ENCODE measurements at regions not wholly inside any gene's neighbourhood (a gene's known extent, or its start where the extent isn't known, plus 50 kb on each side); places are given as distances from the start of the nearest gene placed in this dataset.

- TF ChIP-seq CBX3 (IDR thresholded peaks at IDR 0.05; ENCODE audit: borderline replicate concordance, low read depth) (no peak), SUZ12 (IDR thresholded peaks at IDR 0.05; ENCODE audit: unreplicated experiment) (no peak), ZBTB33 (IDR thresholded peaks at IDR 0.05) (no peak), CTCF (IDR thresholded peaks at IDR 0.05 in 2 of 3, conservative IDR thresholded peaks at IDR 0.05 in 1 of 3; ENCODE audit: control insufficient read depth in 2 of 3, extremely low read depth in 1 of 3, insufficient read depth in 1 of 3, low read depth in 3 of 3, low read length in 3 of 3) (no peak), POLR2A (IDR thresholded peaks at IDR 0.05; ENCODE audit: low read depth, low read length) (no peak), HDGF (IDR thresholded peaks at IDR 0.05) (no peak), EZH2 (IDR thresholded peaks at IDR 0.05; ENCODE audit: borderline replicate concordance, control insufficient read depth, low read depth, low read length) (no peak), ASH2L (IDR thresholded peaks at IDR 0.05; ENCODE audit: borderline replicate concordance, low read depth) (no peak), E2F4 (IDR thresholded peaks at IDR 0.05; ENCODE audit: low read depth, low read length) (no peak), SREBF1 (IDR thresholded peaks at IDR 0.05; ENCODE audit: low read length) (no peak)
- TF ChIP-seq, protein P1, sequence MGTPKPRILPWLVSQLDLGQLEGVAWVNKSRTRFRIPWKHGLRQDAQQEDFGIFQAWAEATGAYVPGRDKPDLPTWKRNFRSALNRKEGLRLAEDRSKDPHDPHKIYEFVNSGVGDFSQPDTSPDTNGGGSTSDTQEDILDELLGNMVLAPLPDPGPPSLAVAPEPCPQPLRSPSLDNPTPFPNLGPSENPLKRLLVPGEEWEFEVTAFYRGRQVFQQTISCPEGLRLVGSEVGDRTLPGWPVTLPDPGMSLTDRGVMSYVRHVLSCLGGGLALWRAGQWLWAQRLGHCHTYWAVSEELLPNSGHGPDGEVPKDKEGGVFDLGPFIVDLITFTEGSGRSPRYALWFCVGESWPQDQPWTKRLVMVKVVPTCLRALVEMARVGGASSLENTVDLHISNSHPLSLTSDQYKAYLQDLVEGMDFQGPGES (IDR thresholded peaks at IDR 0.05), result no peak
- TF ChIP-seq, protein P2, sequence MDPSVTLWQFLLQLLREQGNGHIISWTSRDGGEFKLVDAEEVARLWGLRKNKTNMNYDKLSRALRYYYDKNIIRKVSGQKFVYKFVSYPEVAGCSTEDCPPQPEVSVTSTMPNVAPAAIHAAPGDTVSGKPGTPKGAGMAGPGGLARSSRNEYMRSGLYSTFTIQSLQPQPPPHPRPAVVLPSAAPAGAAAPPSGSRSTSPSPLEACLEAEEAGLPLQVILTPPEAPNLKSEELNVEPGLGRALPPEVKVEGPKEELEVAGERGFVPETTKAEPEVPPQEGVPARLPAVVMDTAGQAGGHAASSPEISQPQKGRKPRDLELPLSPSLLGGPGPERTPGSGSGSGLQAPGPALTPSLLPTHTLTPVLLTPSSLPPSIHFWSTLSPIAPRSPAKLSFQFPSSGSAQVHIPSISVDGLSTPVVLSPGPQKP (IDR thresholded peaks at IDR 0.05; ENCODE audit: low read depth, low read length), result no peak
- TF ChIP-seq, protein P3, sequence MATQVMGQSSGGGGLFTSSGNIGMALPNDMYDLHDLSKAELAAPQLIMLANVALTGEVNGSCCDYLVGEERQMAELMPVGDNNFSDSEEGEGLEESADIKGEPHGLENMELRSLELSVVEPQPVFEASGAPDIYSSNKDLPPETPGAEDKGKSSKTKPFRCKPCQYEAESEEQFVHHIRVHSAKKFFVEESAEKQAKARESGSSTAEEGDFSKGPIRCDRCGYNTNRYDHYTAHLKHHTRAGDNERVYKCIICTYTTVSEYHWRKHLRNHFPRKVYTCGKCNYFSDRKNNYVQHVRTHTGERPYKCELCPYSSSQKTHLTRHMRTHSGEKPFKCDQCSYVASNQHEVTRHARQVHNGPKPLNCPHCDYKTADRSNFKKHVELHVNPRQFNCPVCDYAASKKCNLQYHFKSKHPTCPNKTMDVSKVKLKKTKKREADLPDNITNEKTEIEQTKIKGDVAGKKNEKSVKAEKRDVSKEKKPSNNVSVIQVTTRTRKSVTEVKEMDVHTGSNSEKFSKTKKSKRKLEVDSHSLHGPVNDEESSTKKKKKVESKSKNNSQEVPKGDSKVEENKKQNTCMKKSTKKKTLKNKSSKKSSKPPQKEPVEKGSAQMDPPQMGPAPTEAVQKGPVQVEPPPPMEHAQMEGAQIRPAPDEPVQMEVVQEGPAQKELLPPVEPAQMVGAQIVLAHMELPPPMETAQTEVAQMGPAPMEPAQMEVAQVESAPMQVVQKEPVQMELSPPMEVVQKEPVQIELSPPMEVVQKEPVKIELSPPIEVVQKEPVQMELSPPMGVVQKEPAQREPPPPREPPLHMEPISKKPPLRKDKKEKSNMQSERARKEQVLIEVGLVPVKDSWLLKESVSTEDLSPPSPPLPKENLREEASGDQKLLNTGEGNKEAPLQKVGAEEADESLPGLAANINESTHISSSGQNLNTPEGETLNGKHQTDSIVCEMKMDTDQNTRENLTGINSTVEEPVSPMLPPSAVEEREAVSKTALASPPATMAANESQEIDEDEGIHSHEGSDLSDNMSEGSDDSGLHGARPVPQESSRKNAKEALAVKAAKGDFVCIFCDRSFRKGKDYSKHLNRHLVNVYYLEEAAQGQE (IDR thresholded peaks at IDR 0.05; ENCODE audit: low read depth, low read length), result no peak
Measured at GRCh38 chr4:181909368-181909767, 333.8 kb upstream of the TENM3 start.

All from GM12878 (cell line).